ENCODE measurements at regions not wholly inside any gene's neighbourhood (a gene's known extent, or its start where the extent isn't known, plus 50 kb on each side); places are given as distances from the start of the nearest gene placed in this dataset.

- no CpG with 5 or more reads among the region's 2 CpGs for WGBS, 2 experiments (ENCODE audit: insufficient coverage in 2 of 2)
- no peaks in the 10 kb centered on the region for H3K4me1 ChIP-seq (ENCODE audit: control insufficient read depth, insufficient read depth, low read length, poor library complexity, severe bottlenecking)
- peaks cover 8% of the 10 kb centered on the region for H3K9me3 ChIP-seq (ENCODE audit: control insufficient read depth, low read length)
- H3K27ac ChIP-seq (ENCODE audit: low read depth, low read length, severe bottlenecking): no peak overlapping the region
- no peaks in the 10 kb centered on the region for H3K36me3 ChIP-seq (ENCODE audit: control insufficient read depth, insufficient read depth, low read length)
- H3K4me3 ChIP-seq (ENCODE audit: extremely low read depth, insufficient read depth, low read length, poor library complexity, severe bottlenecking): no peak overlapping the region
Measured at GRCh38 chr4:24713604-24714003, 81.8 kb upstream of the SOD3 start.

GRCh38 chr4:24719615-24720014, 75.8 kb upstream of the SOD3 start:
- WGBS, 2 experiments (ENCODE audit: insufficient coverage in 2 of 2): 91 to 92% methylated on average over 4 to 5 of the region's 5 CpGs
- Histone ChIP-seq H3K9me3 (ENCODE audit: control insufficient read depth, low read length) (peaks cover 6% of the 10 kb centered on the region), H3K4me1 (ENCODE audit: control insufficient read depth, insufficient read depth, low read length, poor library complexity, severe bottlenecking) (no peaks in the 10 kb centered on the region), H3K4me3 (ENCODE audit: extremely low read depth, insufficient read depth, low read length, poor library complexity, severe bottlenecking) (no peak overlapping the region), H3K27ac (ENCODE audit: low read depth, low read length, severe bottlenecking) (no peak overlapping the region), H3K36me3 (ENCODE audit: control insufficient read depth, insufficient read depth, low read length) (no peaks in the 10 kb centered on the region)

GRCh38 chr4:24720436-24720835, 74.9 kb upstream of the SOD3 start:
- H3K36me3 ChIP-seq (ENCODE audit: control insufficient read depth, insufficient read depth, low read length): no peaks in the 10 kb centered on the region
- H3K4me3 ChIP-seq (ENCODE audit: extremely low read depth, insufficient read depth, low read length, poor library complexity, severe bottlenecking): no peak overlapping the region
- H3K27ac ChIP-seq (ENCODE audit: low read depth, low read length, severe bottlenecking): no peak overlapping the region
- WGBS, 2 experiments (ENCODE audit: insufficient coverage in 2 of 2): 40% methylated on average over 1 of the region's 1 CpG; no CpG with 5 or more reads in 1 of the 2 experiments
- H3K9me3 ChIP-seq (ENCODE audit: control insufficient read depth, low read length): peaks cover 3% of the 10 kb centered on the region
- H3K4me1 ChIP-seq (ENCODE audit: control insufficient read depth, insufficient read depth, low read length, poor library complexity, severe bottlenecking): no peaks in the 10 kb centered on the region

DNA sequence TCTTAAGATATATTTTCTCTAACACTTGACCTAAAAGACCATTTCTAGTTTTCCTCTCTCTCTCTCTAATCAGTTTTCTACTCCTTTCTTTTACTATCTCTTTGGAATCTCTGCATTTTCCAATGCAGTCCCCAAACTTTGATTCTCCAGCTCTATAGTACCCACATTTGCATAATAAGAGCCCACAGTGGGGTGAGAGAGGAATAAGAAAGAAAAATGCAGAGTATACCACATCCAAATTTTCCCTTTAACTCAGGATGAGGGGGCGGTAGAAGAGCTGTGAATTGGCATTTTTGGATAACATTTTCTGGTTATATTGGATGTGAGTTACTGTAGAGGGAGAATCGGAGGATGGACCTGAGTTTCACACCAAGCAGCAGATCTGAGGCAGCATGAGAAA, 74.4 kb upstream of the SOD3 start:
- Histone ChIP-seq H3K27ac (ENCODE audit: low read depth, low read length, severe bottlenecking) (no peak overlapping the region), H3K4me1 (ENCODE audit: control insufficient read depth, insufficient read depth, low read length, poor library complexity, severe bottlenecking) (no peaks in the 10 kb centered on the region), H3K4me3 (ENCODE audit: extremely low read depth, insufficient read depth, low read length, poor library complexity, severe bottlenecking) (no peak overlapping the region), H3K9me3 (ENCODE audit: control insufficient read depth, low read length) (peaks cover 3% of the 10 kb centered on the region), H3K36me3 (ENCODE audit: control insufficient read depth, insufficient read depth, low read length) (no peaks in the 10 kb centered on the region)
- WGBS, 2 experiments (ENCODE audit: insufficient coverage in 2 of 2): 48 to 55% methylated on average over 1 to 2 of the region's 2 CpGs

- Histone ChIP-seq H3K36me3 (ENCODE audit: control insufficient read depth, insufficient read depth, low read length) (no peaks in the 10 kb centered on the region), H3K4me3 (ENCODE audit: extremely low read depth, insufficient read depth, low read length, poor library complexity, severe bottlenecking) (no peak overlapping the region), H3K27ac (ENCODE audit: low read depth, low read length, severe bottlenecking) (no peak overlapping the region), H3K9me3 (ENCODE audit: control insufficient read depth, low read length) (no peaks in the 10 kb centered on the region), H3K4me1 (ENCODE audit: control insufficient read depth, insufficient read depth, low read length, poor library complexity, severe bottlenecking) (no peaks in the 10 kb centered on the region)
- 100% methylated on average over 1 of the region's 4 CpGs; no CpG with 5 or more reads in 1 of the 2 experiments for WGBS, 2 experiments (ENCODE audit: insufficient coverage in 2 of 2)
Measured at GRCh38 chr4:24722026-24722568, 73.3 kb upstream of the SOD3 start.

DNA sequence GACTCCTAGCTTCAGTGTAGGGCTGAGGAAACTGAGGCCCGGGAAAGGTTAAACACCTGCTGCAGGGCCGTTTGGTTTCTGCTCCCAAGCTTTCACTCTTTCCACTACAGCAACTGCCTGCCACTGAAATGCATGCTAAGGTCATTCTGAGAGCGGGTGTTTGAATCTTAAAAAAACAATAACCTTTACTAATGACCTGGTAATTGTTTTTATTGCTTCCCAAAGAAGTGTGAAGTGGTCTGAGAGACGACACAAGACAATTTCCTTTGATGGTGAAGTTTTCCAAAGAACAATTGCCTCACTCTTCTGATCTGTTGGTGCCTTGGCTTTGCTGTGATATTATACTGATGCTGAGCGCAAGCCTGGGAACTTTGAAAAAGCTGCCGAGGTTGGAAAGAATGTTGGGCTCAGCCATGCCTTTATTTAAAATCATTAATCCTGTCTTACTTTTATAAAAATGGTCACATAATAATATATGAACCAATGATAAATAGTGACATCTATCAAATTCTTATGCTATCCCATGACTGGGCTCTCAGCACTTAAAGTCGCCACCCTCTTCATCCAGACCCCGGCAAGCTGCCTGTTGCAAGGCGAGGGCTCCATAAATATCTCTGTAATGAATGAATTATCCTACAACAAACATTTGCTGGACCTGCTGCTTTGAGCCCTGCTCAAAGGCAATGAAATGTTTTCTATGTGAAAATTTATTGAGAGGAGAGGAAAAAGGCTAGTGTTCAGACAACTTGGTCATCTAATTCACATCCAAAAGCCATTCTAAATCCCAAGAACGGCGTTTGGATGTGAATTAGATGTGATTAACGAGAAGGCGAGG, 67.8 kb upstream of the SOD3 start:
- no peaks in the 10 kb centered on the region for H3K4me1 ChIP-seq (ENCODE audit: control insufficient read depth, insufficient read depth, low read length, poor library complexity, severe bottlenecking)
- H3K9me3 ChIP-seq (ENCODE audit: control insufficient read depth, low read length): no peaks in the 10 kb centered on the region
- no peaks in the 10 kb centered on the region for H3K36me3 ChIP-seq (ENCODE audit: control insufficient read depth, insufficient read depth, low read length)
- no peak overlapping the region for H3K4me3 ChIP-seq (ENCODE audit: extremely low read depth, insufficient read depth, low read length, poor library complexity, severe bottlenecking)
- 80 to 82% methylated on average over 2 to 5 of the region's 13 CpGs for WGBS, 2 experiments (ENCODE audit: insufficient coverage in 2 of 2)
- H3K27ac ChIP-seq (ENCODE audit: low read depth, low read length, severe bottlenecking): no peak overlapping the region

DNA sequence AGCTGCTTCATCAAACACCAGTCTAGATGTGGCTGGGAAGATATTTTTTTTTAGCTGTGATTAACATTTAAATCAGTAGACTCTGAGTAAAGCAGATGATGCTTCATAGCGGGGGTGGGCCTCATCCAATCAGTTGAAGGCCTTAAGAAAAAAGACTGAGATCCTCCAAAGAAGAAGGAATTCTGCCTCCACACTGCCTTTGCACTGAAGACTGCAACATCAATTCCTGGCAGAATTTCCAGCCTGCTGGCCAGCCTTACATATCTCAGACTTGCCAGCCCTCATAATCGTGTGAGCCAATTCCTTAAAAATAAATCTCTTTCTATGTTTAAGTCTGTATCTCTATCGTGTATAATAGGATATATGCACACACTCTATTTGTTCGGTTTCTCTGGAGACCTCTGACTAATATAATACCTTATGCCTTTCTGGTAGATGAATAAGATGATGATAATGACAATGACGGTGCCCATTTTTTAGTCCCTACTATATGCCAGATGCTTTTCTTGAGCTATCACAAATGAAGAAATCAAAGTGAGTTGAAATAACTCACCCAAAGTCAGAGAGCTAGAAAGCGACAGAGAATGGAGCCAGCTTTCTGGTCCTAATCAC, 66.1 kb upstream of the SOD3 start:
- Histone ChIP-seq H3K9me3 (ENCODE audit: control insufficient read depth, low read length) (no peaks in the 10 kb centered on the region), H3K27ac (ENCODE audit: low read depth, low read length, severe bottlenecking) (no peak overlapping the region), H3K4me1 (ENCODE audit: control insufficient read depth, insufficient read depth, low read length, poor library complexity, severe bottlenecking) (no peaks in the 10 kb centered on the region), H3K36me3 (ENCODE audit: control insufficient read depth, insufficient read depth, low read length) (no peaks in the 10 kb centered on the region), H3K4me3 (ENCODE audit: extremely low read depth, insufficient read depth, low read length, poor library complexity, severe bottlenecking) (no peak overlapping the region)
- WGBS, 2 experiments (ENCODE audit: insufficient coverage in 2 of 2): 100% methylated on average over 2 of the region's 6 CpGs

GRCh38 chr4:24730256-24731001, 64.9 kb upstream of the SOD3 start:
- no peaks in the 10 kb centered on the region for H3K4me1 ChIP-seq (ENCODE audit: control insufficient read depth, insufficient read depth, low read length, poor library complexity, severe bottlenecking)
- 87 to 91% methylated on average over 15 to 16 of the region's 16 CpGs for WGBS, 2 experiments (ENCODE audit: insufficient coverage in 2 of 2)
- no peak overlapping the region for H3K27ac ChIP-seq (ENCODE audit: low read depth, low read length, severe bottlenecking)
- H3K4me3 ChIP-seq (ENCODE audit: extremely low read depth, insufficient read depth, low read length, poor library complexity, severe bottlenecking): no peak overlapping the region
- H3K36me3 ChIP-seq (ENCODE audit: control insufficient read depth, insufficient read depth, low read length): no peaks in the 10 kb centered on the region
- H3K9me3 ChIP-seq (ENCODE audit: control insufficient read depth, low read length): no peaks in the 10 kb centered on the region

DNA sequence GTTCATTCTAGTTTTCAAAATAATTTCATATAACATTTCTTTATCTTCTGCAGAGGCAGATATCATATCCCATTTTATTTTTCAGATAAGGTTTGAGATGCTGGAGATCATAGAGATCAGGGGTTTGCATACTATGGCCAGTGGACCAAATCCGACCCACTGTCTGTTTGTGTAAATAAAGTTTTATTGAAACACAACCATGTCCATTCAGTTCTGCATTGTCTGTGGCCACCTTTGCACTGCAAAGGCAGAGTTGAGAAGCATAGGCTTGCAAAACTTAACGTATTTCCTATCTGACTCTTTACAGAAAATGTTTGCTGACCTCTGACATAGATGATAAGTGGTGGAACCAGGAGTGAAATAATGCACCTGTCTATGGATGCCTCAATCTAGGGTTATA, 63.9 kb upstream of the SOD3 start:
- Histone ChIP-seq H3K27ac (ENCODE audit: low read depth, low read length, severe bottlenecking) (no peak overlapping the region), H3K4me3 (ENCODE audit: extremely low read depth, insufficient read depth, low read length, poor library complexity, severe bottlenecking) (no peak overlapping the region), H3K9me3 (ENCODE audit: control insufficient read depth, low read length) (no peaks in the 10 kb centered on the region), H3K4me1 (ENCODE audit: control insufficient read depth, insufficient read depth, low read length, poor library complexity, severe bottlenecking) (no peaks in the 10 kb centered on the region), H3K36me3 (ENCODE audit: control insufficient read depth, insufficient read depth, low read length) (no peaks in the 10 kb centered on the region)
- 82 to 100% methylated on average over 1 to 2 of the region's 2 CpGs for WGBS, 2 experiments (ENCODE audit: insufficient coverage in 2 of 2)

- Histone ChIP-seq H3K27ac (ENCODE audit: low read depth, low read length, severe bottlenecking) (no peak overlapping the region), H3K9me3 (ENCODE audit: control insufficient read depth, low read length) (peaks cover 12% of the 10 kb centered on the region), H3K36me3 (ENCODE audit: control insufficient read depth, insufficient read depth, low read length) (no peaks in the 10 kb centered on the region), H3K4me1 (ENCODE audit: control insufficient read depth, insufficient read depth, low read length, poor library complexity, severe bottlenecking) (no peaks in the 10 kb centered on the region), H3K4me3 (ENCODE audit: extremely low read depth, insufficient read depth, low read length, poor library complexity, severe bottlenecking) (no peak overlapping the region)
- WGBS, 2 experiments (ENCODE audit: insufficient coverage in 2 of 2): 100% methylated on average over 1 of the region's 1 CpG
Measured at GRCh38 chr4:24734511-24734910, 60.9 kb upstream of the SOD3 start.
